HG03196 (cell line): ENCODE measurements at regions not wholly inside any gene's neighbourhood (a gene's known extent, or its start where the extent isn't known, plus 50 kb on each side); places are given as distances from the start of the nearest gene placed in this dataset.

ENCODE experiments used
- ATAC-seq: cut with Tn5 transposase; IDR thresholded peaks from one replicate; pipeline ENCODE4 v1.9.1; 2021; ENCODE audit not compliant: unreplicated experiment

DNA sequence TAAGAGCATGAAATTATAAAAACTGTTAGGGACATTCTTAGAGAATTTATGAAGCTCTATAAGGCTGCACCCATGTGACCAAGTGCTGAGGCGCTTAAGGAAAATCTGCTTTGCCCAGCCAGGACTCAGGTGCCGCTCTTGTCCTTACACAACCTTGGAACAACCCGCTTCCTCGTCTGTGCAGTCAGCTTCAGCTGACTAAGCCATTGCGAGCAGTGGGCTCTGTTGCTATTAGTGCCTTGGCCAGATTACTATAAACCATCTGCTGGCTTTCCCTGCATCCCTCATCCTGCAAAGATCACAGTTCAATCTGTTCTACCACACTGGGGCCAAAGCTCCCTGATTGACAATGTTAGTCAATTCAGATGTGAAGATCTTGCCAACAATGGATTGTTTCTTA, 89.1 kb upstream of the E2F3 start:
- ATAC-seq = no peak

GRCh38 chr6:20313051-20313450, 88.6 kb upstream of the E2F3 start:
- ATAC-seq = no peak

- ATAC-seq = no peak
These were observed 87.6 kb upstream of the E2F3 start for GRCh38 chr6:20313960-20314530.

DNA sequence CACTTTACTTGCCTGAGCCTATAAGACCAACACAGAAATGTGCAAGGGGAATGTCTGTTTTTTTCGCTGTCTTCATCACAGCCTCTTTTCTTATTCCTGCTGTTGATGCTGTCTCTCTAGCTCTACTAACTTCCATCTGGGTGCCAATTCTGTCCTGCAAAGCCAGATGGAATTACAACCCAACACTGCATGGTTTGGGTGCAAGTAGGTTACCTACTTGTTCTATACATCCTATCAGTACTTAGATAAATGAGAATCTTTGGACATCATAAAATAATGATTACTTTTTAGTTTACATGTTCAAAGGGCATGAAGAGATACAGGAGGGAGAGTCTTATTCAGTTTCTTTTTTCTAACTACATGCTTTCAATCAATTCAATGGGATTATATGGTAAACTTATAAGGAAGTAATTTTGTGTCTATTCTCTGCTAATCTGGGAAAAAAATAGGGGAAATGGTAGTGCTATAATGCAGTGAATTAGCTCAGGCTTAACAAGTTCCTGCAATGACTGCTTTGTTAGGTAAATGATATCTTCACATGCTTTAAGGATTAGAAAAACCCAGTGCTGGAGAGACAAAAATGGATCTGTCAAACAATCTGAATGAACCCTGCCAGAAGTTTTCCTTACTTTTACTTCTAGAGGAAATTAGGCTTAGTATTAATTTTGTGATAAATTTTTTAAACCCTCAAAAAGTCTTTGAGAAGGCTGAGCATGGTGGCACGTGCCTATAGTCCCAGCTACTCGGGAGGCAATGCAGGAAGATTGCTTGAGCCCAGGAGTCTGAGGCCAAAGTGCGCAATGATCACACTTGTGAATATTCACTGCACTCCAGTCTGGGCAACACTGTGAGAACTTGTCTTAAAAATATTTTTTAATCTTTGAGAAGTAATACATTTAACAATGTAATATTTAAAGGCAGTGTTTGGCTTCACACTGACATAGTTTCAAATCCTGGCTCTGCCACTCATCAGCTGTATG, 86.5 kb upstream of the E2F3 start:
- ATAC-seq = no peak

DNA sequence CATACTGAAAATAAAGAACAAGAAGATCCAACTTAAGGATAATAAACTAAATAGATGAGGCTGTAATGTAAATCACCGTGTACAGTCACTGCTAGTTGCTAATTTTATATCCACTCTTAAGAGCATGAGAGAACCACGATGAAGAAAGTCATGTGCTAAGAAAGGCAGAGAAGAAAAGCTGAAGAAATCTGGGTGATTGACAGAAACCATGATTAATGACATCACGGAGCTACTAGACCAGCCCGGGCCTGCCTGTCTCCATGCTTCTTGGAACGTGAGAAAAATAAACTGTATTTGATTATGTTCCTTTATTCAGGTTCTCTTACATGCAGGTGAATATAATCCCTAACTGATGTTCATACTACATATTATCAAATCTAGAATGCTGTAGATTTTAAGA, 84.2 kb upstream of the E2F3 start:
- ATAC-seq = no peak

- ATAC-seq = no peak
These were observed 82.8 kb upstream of the E2F3 start for GRCh38 chr6:20318851-20319387.

DNA sequence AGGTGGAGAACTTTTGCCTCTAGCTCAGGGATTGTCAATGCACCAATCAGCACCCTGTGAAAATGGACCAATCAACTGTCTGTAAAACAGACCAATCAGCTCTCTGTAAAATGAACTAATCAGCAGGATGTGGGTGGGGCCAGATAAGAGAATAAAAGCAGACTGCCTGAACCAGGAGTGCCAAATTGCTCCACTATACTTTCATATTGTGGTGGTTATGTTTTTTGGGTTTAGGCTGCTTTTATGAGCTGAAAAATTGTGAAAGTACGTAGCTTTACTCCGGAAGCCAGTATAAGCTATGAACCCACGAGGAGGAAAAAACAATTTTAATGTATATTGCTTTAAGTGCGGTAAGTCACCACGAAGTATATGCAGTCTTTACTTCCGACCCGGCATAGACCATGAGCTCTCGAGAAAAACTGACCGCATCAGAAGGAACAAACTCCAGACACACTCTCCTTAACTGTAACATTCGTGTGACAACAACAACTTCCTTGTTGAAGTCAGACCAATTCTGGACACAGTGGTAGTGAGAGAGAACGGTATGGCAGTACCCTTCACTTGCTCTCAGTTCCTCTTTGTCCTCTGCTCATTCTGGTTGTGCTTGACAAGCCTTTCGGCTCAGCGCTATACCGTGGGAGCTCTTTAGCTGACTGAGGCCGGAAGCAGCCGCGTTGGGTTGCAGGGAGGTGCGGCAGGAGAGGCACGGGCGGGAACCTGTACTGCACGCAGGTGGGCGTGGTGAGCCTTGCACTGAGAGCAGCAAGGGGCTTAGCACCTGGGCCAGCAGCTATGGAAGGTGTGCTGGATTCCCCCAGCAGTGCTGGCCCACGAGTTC, 81.9 kb upstream of the E2F3 start:
- peak; percentile 99 for ATAC-seq

DNA sequence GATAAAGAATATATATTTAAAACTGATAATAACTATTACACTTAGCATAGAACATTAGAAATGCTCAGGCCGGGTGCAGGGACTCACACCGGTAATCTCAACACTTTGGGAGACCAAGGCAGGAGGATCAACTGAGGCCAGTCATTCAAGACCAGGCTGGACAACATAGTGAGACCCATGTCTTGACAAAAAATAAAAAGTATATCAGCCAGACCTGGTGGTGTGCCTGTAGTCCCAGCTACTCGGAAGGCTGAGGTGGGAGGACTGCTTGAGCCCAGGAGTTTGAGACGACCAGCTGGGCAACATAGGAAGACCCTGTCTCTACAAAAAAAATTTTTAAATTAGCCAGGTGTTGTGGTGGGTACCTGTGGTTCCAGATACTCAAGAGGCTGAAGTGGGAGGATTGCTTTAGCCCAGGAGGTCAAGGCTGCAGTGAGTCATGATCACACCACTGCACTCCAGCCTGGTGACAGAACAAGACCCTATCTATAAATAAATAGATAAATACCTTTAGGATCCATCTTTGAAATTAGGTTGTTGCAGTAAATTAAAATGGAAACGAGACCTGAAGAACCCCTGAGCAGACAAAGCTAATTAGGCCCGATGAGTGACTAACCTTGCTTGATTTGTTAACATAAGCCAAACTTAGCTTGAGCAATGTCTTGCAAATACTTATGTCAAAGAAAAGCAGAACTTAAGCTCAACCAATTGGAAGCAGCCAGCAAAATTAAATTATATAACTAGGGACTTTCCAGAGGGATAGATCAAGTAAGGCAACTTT, 75.8 kb upstream of the E2F3 start:
- no peak for ATAC-seq

DNA sequence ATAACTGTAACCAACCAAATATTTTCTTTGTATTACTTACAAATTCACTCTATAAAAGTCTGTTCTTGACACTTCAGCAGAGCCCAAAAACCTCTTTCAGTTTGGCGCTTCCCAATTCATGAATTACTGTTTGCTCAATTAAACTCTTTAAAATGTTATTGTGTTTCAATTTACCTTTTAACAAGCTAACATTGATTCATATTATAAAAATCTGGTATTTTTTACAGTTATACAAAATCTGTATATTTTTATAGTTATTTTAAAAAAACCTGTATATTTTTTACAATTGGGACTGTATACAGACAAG, 75.3 kb upstream of the E2F3 start:
- ATAC-seq = no peak

DNA sequence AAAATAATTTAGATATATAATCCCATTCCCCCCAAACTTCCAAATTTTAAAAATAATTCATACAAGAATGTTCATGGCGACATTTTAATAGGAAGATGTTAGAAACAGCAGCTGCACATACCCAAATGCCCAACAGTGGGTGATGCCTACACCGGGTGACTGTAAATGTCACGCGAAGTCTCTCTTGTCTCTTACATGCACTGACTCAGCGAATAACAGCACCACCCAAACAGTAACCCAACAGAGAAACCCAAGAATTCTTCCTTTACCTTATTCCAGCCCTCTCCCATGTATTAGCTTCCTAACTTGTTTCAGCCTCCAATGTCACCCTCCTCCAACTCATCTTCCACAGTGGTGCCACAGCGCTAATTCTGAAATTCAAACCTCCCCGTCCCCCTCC, 74.5 kb upstream of the E2F3 start:
- ATAC-seq = no peak

DNA sequence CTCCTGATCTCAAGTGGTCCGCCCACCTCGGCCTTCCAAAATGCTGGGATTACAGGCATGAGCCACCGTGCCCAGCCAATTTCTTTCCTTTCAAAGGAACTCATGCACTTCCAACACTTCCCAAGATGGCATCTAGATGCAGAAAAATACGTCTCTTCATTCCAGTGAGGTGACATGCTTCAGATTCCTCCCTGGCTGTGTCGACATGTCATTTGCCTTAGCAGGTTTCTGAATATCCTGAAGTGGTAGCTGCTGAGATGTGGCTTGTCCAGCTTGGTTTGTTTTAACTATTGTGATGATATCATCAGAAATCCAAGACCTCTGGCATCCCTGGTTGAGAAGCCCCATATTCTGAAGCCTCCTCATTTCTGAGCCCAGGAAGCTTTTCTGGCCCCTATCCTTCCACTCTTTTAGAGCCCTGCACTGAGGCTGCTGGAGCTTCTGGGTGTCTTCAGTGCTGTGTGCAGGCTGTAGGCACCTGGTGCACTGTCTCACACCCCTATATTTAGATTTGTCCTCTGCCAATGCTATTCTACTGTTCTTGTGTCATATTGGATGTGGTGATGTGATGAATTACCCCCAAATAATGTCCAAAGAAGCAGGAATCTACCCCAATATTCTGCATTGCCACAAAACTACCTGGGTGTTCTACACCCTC, 73.3 kb upstream of the E2F3 start:
- no peak for ATAC-seq

DNA sequence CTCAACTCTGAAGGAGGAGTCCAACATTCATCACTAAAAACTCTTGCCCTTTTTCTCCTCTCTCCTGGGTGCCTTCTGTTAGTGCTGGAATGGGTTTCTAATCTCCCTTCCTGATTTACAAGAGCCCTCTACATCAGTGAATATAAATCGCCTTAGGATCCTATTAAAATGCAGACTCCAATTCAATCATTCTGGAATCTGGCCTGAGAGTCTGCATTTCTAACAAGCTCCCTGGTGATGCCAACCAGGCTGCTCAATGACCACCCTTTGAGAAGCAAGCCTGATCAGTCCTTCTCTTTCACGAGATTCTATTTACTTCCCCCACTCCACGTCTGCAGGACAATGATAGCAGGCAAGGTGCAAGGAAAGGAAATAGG, 72.8 kb upstream of the E2F3 start:
- no peak for ATAC-seq

DNA sequence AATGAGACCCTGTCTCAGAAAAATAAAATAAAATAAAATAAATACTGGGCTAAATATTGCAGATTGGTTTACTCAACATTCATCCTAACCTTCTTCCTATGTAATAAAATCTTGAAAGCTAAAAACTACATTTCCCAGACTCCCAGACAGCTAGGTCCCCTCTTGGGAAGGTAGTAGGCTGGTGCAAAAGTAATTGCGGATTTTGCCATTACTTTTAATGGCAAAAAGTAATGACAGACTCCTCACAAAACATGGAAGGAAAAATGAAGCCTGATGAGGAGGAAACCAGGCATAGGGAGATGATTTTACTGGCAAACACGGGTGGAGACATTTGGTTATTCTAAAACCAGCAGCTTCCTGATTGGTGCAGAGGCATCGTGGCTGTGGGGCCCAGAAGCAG, 70.6 kb upstream of the E2F3 start:
- no peak for ATAC-seq

GRCh38 chr6:20331625-20332024, 70.1 kb upstream of the E2F3 start:
- no peak for ATAC-seq

- no peak for ATAC-seq
These were observed 69.2 kb upstream of the E2F3 start for GRCh38 chr6:20332441-20333006.

DNA sequence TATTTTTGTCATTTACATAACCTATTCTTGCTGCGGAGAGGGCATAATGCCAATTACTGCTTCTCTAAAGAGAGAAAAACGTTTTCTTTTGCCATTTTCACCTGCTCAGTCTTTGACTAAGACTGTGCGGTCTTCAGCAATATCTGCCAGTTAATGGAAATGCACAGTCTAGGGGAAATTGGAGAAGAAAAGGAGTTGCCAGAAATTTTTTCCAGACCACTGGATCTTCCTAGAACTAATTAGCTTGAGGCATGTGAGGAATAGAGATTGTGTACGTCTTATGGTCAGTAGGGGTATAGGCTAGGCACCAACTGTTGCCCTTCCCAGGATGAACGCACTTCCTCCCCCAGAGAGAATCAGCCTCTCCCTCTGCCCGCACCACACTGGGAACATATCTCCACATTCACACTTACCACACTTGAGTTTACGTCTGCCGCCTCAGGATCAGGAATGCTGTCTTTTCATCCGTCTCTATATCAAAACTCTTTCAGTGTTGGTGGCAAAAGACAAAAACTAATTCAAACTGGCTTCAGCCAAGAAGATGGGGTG, 67.9 kb upstream of the E2F3 start:
- no peak for ATAC-seq

DNA sequence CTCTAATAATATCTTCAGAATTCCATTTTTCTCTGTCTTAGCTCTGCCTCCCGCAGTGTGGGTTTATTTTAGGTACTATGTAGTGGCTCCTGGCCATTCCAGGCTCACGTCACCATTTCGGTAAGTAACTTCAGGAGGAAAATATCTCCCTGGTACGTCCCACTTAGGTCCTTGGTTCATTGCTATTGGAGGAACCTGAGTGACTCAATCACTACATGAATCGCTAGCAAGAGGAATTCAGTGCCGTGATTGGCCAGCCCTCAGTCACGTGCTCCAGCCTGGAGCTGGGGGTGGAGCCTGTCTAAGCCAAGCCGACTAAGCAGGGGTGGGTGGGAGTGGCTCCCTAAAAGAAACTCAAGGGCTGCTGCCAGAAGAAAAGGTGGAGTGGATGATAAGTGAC, 67.3 kb upstream of the E2F3 start:
- no peak for ATAC-seq

- ATAC-seq = no peak
These were observed 66.7 kb upstream of the E2F3 start for GRCh38 chr6:20334962-20335361.

- ATAC-seq = no peak
These were observed 65.8 kb upstream of the E2F3 start for GRCh38 chr6:20335872-20336271.

DNA sequence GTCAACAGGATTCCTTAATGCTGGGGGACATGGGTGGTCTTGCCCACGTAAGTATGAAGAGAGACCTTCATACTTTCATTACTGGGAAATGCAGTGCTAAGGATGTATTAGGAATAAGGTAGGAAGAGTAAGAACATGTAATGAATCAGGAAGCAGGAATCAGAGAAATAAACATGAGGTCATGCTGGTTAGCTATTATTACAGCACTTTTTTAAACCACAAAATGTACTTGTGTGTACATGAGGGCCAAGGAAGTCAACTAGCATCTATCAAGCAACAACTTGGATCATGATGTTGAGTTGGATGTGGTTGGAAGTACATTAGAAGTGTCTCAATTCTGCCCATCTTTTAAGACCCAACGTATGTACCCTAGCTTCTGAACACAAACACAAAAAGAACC, 63.5 kb upstream of the E2F3 start:
- no peak for ATAC-seq
